Naive thymus-derived CD8-positive, alpha-beta T cell (primary cell): ENCODE measurements at regions not wholly inside any gene's neighbourhood (a gene's known extent, or its start where the extent isn't known, plus 50 kb on each side); places are given as distances from the start of the nearest gene placed in this dataset.

ENCODE experiments used
- ATAC-seq, 2 donors: fragments of 150-1000 bp; cut with Tn5 transposase in 1 of 2; sonication (Bioruptor Pico), chemical (Tn5 transposase) in 1 of 2; 1 replicate in 1 of 2; 2 replicates in 1 of 2; pipeline ENCODE4 v1.10.0; 2021; ENCODE audit warnings: mild to moderate bottlenecking in 2 of 2, moderate library complexity in 2 of 2
- POLR2A ChIA-PET: fragments of 350-600 bp; sonication (Branson Sonifier 250); formaldehyde crosslinking; loops from one replicate; lab custom pipeline; 2021; ENCODE audit warnings: antibody characterized with exemption; lab: Charles Lee
- DNase-seq, 10 donors: peaks; one replicate each; pipeline versions ENCODE4 v3.0.0 to v3.0.0-alpha.2; 2020 to 2022
- H3K27ac Mint-ChIP-seq, 10 donors: one replicate each; pipeline ENCODE4 v1.8.0; 2020 to 2022; ENCODE audit warnings: mild to moderate bottlenecking in 10 of 10, mixed read lengths in 10 of 10, moderate library complexity in 4 of 10, inconsistent platforms in 1 of 10
- H3K27me3 Mint-ChIP-seq, 5 donors: one replicate each; pipeline ENCODE4 v1.8.0; 2021 to 2022; ENCODE audit warnings: mixed read lengths in 5 of 5
- H3K36me3 Mint-ChIP-seq, 3 donors: one replicate each; pipeline ENCODE4 v1.8.0; 2020 to 2022; ENCODE audit warnings: mixed read lengths in 3 of 3, mild to moderate bottlenecking in 2 of 3, inconsistent platforms in 1 of 3
- H3K4me1 Mint-ChIP-seq, 4 donors: one replicate each; pipeline ENCODE4 v1.8.0; 2021 to 2022; ENCODE audit warnings: mixed read lengths in 4 of 4
- H3K4me3 Mint-ChIP-seq, 10 donors: one replicate each; pipeline ENCODE4 v1.8.0; 2020 to 2022; ENCODE audit warnings: mild to moderate bottlenecking in 10 of 10, mixed read lengths in 10 of 10, moderate library complexity in 6 of 10, inconsistent platforms in 1 of 10
- H3K9me3 Mint-ChIP-seq, 9 donors: one replicate each; pipeline ENCODE4 v1.8.0; 2020 to 2022; ENCODE audit warnings: mixed read lengths in 9 of 9, mild to moderate bottlenecking in 3 of 9, inconsistent platforms in 1 of 9, moderate library complexity in 1 of 9

DNA sequence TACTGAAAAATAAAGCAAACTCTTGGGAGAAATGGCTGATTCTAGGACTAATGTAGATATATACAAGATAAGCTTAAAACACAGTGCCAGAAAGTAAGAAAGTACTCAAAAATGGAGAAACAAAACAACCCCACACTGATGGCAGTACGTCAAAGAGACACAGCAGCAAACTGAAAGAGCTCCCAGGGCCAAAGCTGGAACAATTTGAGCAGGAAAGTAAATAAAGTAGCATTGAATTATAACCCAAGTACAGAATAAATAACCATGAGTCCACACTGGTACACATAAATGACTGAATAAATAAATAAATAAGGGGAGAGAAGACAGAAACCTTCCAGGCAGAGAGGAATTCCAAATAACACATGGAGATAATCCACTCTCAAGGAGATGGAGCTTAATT, 120.9 kb downstream of the GLUL start:
- no peak overlapping the region for H3K27ac Mint-ChIP-seq

DNA sequence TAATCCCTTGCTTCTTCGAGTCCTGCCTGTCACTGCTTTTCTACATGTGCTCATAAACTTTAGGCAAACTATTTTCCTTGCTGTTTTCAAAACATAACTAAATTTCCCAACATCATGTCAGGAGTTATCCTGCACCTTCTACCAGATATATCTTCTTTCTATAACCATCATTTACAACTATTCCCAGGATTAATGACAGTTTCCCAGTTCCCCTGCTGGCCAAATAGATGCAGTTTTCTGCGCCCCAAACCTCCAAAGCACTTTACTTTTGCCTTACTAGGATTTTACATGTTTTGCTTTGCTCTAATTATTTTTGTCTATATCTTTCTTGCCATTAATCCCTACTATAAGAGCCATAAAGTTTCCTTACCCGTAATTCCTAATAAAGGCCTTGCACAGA, 122.5 kb downstream of the GLUL start:
- DNase-seq: no peak
- ATAC-seq: no peak
- Mint-ChIP-seq H3K27me3 (peaks cover 0 to 5% (median 0%) of the 10 kb centered on the region in 5 donors), H3K4me3 (no peak overlapping the region), H3K9me3 (no peaks in the 10 kb centered on the region), H3K4me1 (peaks cover 4 to 20% (median 8%) of the 10 kb centered on the region in 4 donors), H3K27ac (no peak overlapping the region), H3K36me3 (no peaks in the 10 kb centered on the region)
- POLR2A ChIA-PET: no interaction called here

More for the DNA sequence above, 120.9 kb downstream of the GLUL start:
- DNase-seq: no peak
- H3K36me3 Mint-ChIP-seq: no peaks in the 10 kb centered on the region
- H3K27me3 Mint-ChIP-seq: peaks cover 0 to 5% (median 0%) of the 10 kb centered on the region in 5 donors
- POLR2A ChIA-PET: no interaction called here
- ATAC-seq: no peak
- peaks cover 4 to 20% (median 8%) of the 10 kb centered on the region in 4 donors for H3K4me1 Mint-ChIP-seq
- no peak overlapping the region for H3K4me3 Mint-ChIP-seq
- H3K9me3 Mint-ChIP-seq: no peaks in the 10 kb centered on the region

- POLR2A ChIA-PET: no interaction called here
- peaks cover 0 to 5% (median 0%) of the 10 kb centered on the region in 5 donors for H3K27me3 Mint-ChIP-seq
- ATAC-seq: no peak
- H3K36me3 Mint-ChIP-seq: no peaks in the 10 kb centered on the region
- H3K27ac Mint-ChIP-seq: no peak overlapping the region
- H3K9me3 Mint-ChIP-seq: no peaks in the 10 kb centered on the region
- H3K4me1 Mint-ChIP-seq: peaks cover 4 to 20% (median 8%) of the 10 kb centered on the region in 4 donors
- no peak for DNase-seq
- no peak overlapping the region for H3K4me3 Mint-ChIP-seq
Measured at GRCh38 chr1:182268669-182269068, 122.9 kb downstream of the GLUL start.

DNA sequence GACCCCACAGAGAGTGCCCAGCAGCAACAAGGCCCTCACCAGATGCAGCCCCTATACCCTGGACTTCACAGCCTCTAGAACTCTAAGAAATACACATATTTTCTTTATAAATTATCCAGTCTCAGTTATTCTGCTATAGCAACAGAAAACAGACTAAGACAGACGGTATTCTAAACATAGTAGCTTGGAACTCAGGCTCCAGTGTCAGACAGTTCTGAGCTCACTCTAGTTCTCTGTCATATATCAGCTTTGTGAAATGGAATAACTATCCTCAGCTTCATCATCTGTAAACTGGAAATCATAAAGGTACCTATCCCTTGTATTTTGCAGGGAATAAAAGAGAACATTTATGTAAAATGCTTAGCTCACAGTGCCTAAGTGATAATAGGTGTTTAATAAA, 127.4 kb downstream of the GLUL start:
- no peak overlapping the region for H3K4me3 Mint-ChIP-seq
- ATAC-seq (no peak), DNase-seq (no peak)
- H3K27ac Mint-ChIP-seq: no peak overlapping the region
- peaks cover 0 to 5% (median 0%) of the 10 kb centered on the region in 5 donors for H3K27me3 Mint-ChIP-seq
- no peaks in the 10 kb centered on the region for H3K9me3 Mint-ChIP-seq
- peaks cover 22 to 43% (median 31%) of the 10 kb centered on the region in 4 donors for H3K4me1 Mint-ChIP-seq
- POLR2A ChIA-PET: no interaction called here
- no peaks in the 10 kb centered on the region for H3K36me3 Mint-ChIP-seq

DNA sequence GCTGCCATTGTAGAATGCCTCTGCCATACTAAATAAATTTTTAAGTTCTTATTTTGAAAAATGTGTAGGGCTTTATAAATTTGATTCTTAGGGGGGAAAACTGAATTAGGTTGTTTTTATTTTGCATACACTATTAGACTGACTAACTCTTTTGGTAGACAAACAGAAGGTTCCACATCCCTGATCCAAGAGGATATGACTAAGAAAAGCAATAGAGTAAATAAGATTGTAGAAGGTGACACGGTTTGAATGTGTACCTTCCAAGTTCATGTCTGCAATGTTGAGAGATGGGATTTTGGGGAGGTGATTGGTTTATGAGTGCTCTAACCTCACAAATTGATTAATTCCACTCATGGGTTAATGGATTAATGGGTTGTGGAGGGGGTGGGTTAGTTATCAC, 127.9 kb downstream of the GLUL start:
- Mint-ChIP-seq H3K4me3 (no peak overlapping the region), H3K36me3 (no peaks in the 10 kb centered on the region), H3K9me3 (no peaks in the 10 kb centered on the region), H3K27ac (no peak overlapping the region), H3K4me1 (peaks cover 22 to 43% (median 34%) of the 10 kb centered on the region in 4 donors), H3K27me3 (peaks cover 0 to under 1% (median 0%) of the 10 kb centered on the region in 5 donors)
- DNase-seq: no peak
- ATAC-seq: no peak
- POLR2A ChIA-PET: no interaction called here

GRCh38 chr1:182262425-182262824, 129.2 kb downstream of the GLUL start:
- H3K9me3 Mint-ChIP-seq: no peaks in the 10 kb centered on the region

DNA sequence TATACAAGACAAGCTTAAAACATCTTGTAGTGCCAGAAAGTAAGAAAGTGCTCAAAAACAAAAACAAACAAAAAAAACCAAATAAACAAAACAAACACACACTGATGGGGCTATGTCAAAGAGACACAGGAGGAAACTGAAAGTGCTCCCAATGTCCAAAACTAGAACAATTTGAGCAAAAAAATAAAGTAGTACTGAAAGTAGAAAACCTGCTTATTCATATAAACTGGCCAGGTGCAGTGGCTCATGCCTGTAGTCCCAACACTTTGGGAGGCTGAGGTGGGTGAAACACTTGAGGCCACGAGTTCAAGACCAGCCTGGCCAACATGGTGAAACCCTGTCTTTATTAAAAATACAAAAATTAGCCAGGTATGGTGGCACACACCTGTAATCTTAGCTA, 129.9 kb downstream of the GLUL start:
- DNase-seq: no peak
- Mint-ChIP-seq H3K4me3 (peak overlapping the region in 1 of 10 donors; percentile 0), H3K27ac (peak overlapping the region in 5 of 10 donors; percentile 2 to 84 (median 11)), H3K4me1 (peaks cover 23 to 40% (median 39%) of the 10 kb centered on the region in 4 donors), H3K9me3 (no peaks in the 10 kb centered on the region), H3K36me3 (no peaks in the 10 kb centered on the region), H3K27me3 (no peaks in the 10 kb centered on the region)
- ATAC-seq: no peak
- POLR2A ChIA-PET: no interaction called here

More at GRCh38 chr1:182262425-182262824, 129.2 kb downstream of the GLUL start:
- Mint-ChIP-seq H3K27me3 (no peaks in the 10 kb centered on the region), H3K4me1 (peaks cover 23 to 40% (median 37%) of the 10 kb centered on the region in 4 donors), H3K36me3 (no peaks in the 10 kb centered on the region), H3K4me3 (no peak overlapping the region), H3K27ac (peak overlapping the region in 3 of 10 donors; percentile 6 to 65 (median 34))
- DNase-seq (no peak), ATAC-seq (no peak)
- POLR2A ChIA-PET: no interaction called here

- H3K4me1 Mint-ChIP-seq: peaks cover 23 to 40% (median 39%) of the 10 kb centered on the region in 4 donors
- H3K4me3 Mint-ChIP-seq: peak overlapping the region in 3 of 10 donors; percentile 12 to 43 (median 14)
- H3K36me3 Mint-ChIP-seq: no peaks in the 10 kb centered on the region
- DNase-seq (no peak), ATAC-seq (no peak)
- no peaks in the 10 kb centered on the region for H3K27me3 Mint-ChIP-seq
- H3K9me3 Mint-ChIP-seq: no peaks in the 10 kb centered on the region
- H3K27ac Mint-ChIP-seq: peak overlapping the region in 7 of 10 donors; percentile 44 to 96 (median 93)
- POLR2A ChIA-PET: interaction anchor here (0.6 to 0.7 kb wide), 2 partner anchors 108 to 797 kb away, joined by 3 read pairs; no protein-coding TSS in a partner anchor
Measured at GRCh38 chr1:182260516-182260915, 131.1 kb downstream of the GLUL start.

GRCh38 chr1:182259968-182260367, 131.6 kb downstream of the GLUL start:
- POLR2A ChIA-PET: interaction anchor here (0.7 kb wide), 1 partner anchor 131 kb away, joined by 3 read pairs; no protein-coding TSS in a partner anchor
- Mint-ChIP-seq H3K9me3 (no peaks in the 10 kb centered on the region), H3K4me1 (peaks cover 23 to 40% (median 39%) of the 10 kb centered on the region in 4 donors), H3K27me3 (no peaks in the 10 kb centered on the region), H3K36me3 (no peaks in the 10 kb centered on the region), H3K4me3 (peak overlapping the region; percentile 43 to 85 (median 76)), H3K27ac (peak overlapping the region; percentile 79 to 97 (median 94))
- no peak for ATAC-seq
- no peak for DNase-seq

GRCh38 chr1:182259229-182259872, 132.2 kb downstream of the GLUL start:
- Mint-ChIP-seq H3K27ac (peak overlapping the region; percentile 79 to 97 (median 94)), H3K4me3 (peak overlapping the region; percentile 43 to 85 (median 76))
- POLR2A ChIA-PET: interaction anchor here (0.7 to 1.4 kb wide), 2 partner anchors 11 to 131 kb away, joined by 3 read pairs; no protein-coding TSS in a partner anchor

DNA sequence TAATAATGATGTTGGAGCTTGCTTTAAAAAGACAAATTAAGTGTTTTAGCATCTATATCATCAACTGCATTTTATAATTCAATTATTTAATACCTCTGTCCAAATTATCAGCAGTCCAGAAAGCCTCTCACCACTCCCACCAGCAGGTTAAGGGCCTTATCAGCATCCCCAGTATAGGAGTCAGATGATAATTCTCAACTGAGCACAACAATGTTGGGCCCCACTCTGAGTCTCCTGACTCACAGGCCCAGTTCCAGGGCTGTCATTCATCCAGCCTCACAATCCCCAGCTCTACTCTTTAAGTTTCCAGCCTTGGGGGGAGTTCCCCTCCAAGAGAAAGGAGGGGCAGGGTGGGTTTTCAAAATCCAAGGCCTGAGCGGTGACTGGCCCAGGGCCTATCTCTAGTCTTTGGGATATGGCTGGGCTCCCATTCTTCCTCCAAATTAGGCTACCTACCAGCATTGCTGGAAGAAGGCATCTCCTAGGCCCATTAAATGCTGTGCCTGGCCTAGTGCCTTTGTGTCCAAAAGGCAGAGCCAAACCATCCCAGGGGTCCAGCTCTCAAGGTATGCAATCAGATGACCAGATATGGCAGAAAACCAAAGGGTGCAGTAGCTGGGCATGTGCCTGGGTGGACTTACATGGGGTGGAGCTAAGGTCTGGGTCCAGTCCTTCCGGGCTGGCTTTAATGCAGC, 134.1 kb downstream of the GLUL start:
- POLR2A ChIA-PET: no interaction called here
- no peaks in the 10 kb centered on the region for H3K27me3 Mint-ChIP-seq
- ATAC-seq (no peak), DNase-seq (no peak)
- no peak overlapping the region for H3K4me3 Mint-ChIP-seq
- H3K36me3 Mint-ChIP-seq: no peaks in the 10 kb centered on the region
- H3K9me3 Mint-ChIP-seq: no peaks in the 10 kb centered on the region
- H3K27ac Mint-ChIP-seq: peak overlapping the region in 5 of 10 donors; percentile 56 to 81 (median 65)
- H3K4me1 Mint-ChIP-seq: peaks cover 19 to 36% (median 35%) of the 10 kb centered on the region in 4 donors

More at GRCh38 chr1:182259229-182259872, 132.2 kb downstream of the GLUL start:
- Mint-ChIP-seq H3K9me3 (no peaks in the 10 kb centered on the region), H3K36me3 (no peaks in the 10 kb centered on the region), H3K4me1 (peaks cover 23 to 40% (median 39%) of the 10 kb centered on the region in 4 donors), H3K27me3 (no peaks in the 10 kb centered on the region)
- ATAC-seq: peak; percentile 93 to 97
- DNase-seq: peak; percentile 14 to 84 (median 71)

DNA sequence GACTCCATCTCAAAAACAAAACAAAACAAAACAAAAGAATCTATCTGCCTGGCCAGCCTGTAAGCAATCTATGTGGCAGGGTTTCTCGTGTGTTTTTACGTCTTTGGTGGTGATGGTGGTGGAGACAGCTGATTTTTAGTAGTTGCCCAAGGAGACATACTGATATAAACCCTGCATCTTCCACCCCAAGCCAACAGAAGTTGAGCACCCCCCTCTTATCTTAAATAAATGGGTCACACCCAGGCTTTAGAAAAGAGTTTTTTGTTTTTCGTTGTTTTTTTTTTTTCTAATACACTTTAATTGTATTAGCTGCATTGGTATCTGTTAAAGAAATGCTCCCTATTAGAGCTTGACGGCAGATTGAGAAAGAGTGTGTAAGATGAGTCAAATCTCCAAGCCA, 134.7 kb downstream of the GLUL start:
- POLR2A ChIA-PET: no interaction called here
- Mint-ChIP-seq H3K4me3 (no peak overlapping the region), H3K9me3 (no peaks in the 10 kb centered on the region), H3K36me3 (no peaks in the 10 kb centered on the region), H3K4me1 (peaks cover 15 to 31% (median 30%) of the 10 kb centered on the region in 4 donors), H3K27me3 (no peaks in the 10 kb centered on the region), H3K27ac (peak overlapping the region in 3 of 10 donors; percentile 22 to 63 (median 57))
- ATAC-seq (no peak), DNase-seq (no peak)

DNA sequence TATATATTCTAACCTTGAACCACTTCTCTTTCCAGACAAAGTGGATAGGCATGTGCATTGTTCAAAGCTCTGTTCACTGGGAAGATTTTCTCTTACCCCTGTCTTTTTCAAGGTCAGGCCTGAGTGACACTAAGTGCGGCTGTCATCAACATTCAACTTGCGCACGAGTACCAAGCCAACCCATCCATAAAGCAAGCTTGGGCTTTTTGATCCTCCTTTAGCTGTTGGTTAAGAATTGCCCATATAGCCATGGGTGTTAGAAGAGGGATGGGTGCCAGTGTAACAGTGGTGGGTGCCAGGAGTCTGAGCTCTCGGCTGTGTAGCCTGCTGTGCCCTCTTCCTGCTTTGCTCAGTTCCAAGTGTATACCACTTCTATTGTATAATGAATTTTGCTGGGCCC, 136.1 kb downstream of the GLUL start:
- POLR2A ChIA-PET: no interaction called here

More for the DNA sequence above, 136.1 kb downstream of the GLUL start:
- no peak for ATAC-seq
- Mint-ChIP-seq H3K4me3 (no peak overlapping the region), H3K36me3 (no peaks in the 10 kb centered on the region), H3K9me3 (no peaks in the 10 kb centered on the region), H3K27me3 (no peaks in the 10 kb centered on the region), H3K27ac (peak overlapping the region in 1 of 10 donors; percentile 53), H3K4me1 (peaks cover 11 to 21% (median 19%) of the 10 kb centered on the region in 4 donors)
- no peak for DNase-seq
